Fibroblast of lung (primary cell): ENCODE measurements at regions not wholly inside any gene's neighbourhood (a gene's known extent, or its start where the extent isn't known, plus 50 kb on each side); places are given as distances from the start of the nearest gene placed in this dataset.

ENCODE experiments used
- CTCF ChIP-seq, 2 donors: IDR thresholded peaks in 1 of 2; conservative IDR thresholded peaks in 1 of 2; 1 replicate in 1 of 2; 2 replicates in 1 of 2; pipeline ENCODE4 v1.5.1; 2011 to 2012; ENCODE audit warnings: low read length in 2 of 2, control low read depth in 1 of 2, inconsistent platforms in 1 of 2, low read depth in 1 of 2, mild to moderate bottlenecking in 1 of 2
- EZH2 ChIP-seq: IDR thresholded peaks from 2 replicates; pipeline ENCODE4 v1.5.1; 2012; ENCODE audit warnings: low read length, control low read depth, mild to moderate bottlenecking; ENCODE audit errors: missing control alignments

- TF ChIP-seq EZH2 (no peak), CTCF (conservative IDR thresholded peaks at IDR 0.05 in 1 of 2, IDR thresholded peaks at IDR 0.05 in 1 of 2; ENCODE audit: low read depth in 1 of 2, low read length in 2 of 2) (no peak)
Observed at GRCh38 chr20:40459299-40459698, 229.7 kb downstream of the MAFB start.
